Liver (tissue), 8 donors: ENCODE measurements at regions not wholly inside any gene's neighbourhood (a gene's known extent, or its start where the extent isn't known, plus 50 kb on each side); places are given as distances from the start of the nearest gene placed in this dataset.

ENCODE experiments used
- DNase-seq: peaks from one replicate; pipeline ENCODE4 v3.0.0-alpha.2; 2017; ENCODE audit warnings: low spot score
- H3K27ac ChIP-seq, 2 donors: one replicate each; pipeline ENCODE4 v1.7.0; 2013; ENCODE audit warnings: inconsistent platforms in 2 of 2, low read length in 2 of 2, control low read depth in 1 of 2, low read depth in 1 of 2, mild to moderate bottlenecking in 1 of 2
- H3K27me3 ChIP-seq, 4 donors: one replicate each; pipeline versions ENCODE4 v1.6.1 to v1.7.0; 2013; ENCODE audit warnings: low read length in 3 of 4, inconsistent platforms in 1 of 4, mild to moderate bottlenecking in 1 of 4, moderate library complexity in 1 of 4; ENCODE audit not compliant: control insufficient read depth in 4 of 4, insufficient read depth in 4 of 4
- H3K36me3 ChIP-seq, 4 donors: one replicate each; pipeline versions ENCODE4 v1.6.1 to v1.7.0; 2013; ENCODE audit warnings: low read length in 3 of 4, mild to moderate bottlenecking in 3 of 4, low read depth in 1 of 4, moderate library complexity in 1 of 4; ENCODE audit not compliant: control insufficient read depth in 4 of 4, insufficient read depth in 3 of 4
- H3K4me1 ChIP-seq, 4 donors: one replicate each; pipeline versions ENCODE4 v1.6.1 to v1.7.0; 2013; ENCODE audit warnings: low read length in 3 of 4, mild to moderate bottlenecking in 3 of 4, moderate library complexity in 1 of 4; ENCODE audit not compliant: control insufficient read depth in 4 of 4, insufficient read depth in 4 of 4
- H3K4me3 ChIP-seq, 3 donors: one replicate each; pipeline versions ENCODE4 v1.6.1 to v1.7.0; 2013; ENCODE audit warnings: low read length in 3 of 3, control low read depth in 1 of 3, low read depth in 1 of 3, mild to moderate bottlenecking in 1 of 3
- H3K9ac ChIP-seq, 2 donors: one replicate each; pipeline ENCODE4 v1.7.0; 2013; ENCODE audit warnings: low read length in 2 of 2, mild to moderate bottlenecking in 2 of 2, moderate library complexity in 2 of 2, control low read depth in 1 of 2, low read depth in 1 of 2
- H3K9me3 ChIP-seq, 4 donors: one replicate each; pipeline versions ENCODE4 v1.6.1 to v1.7.0; 2013; ENCODE audit warnings: low read length in 3 of 4; ENCODE audit not compliant: control insufficient read depth in 4 of 4
- ATF3 ChIP-seq: IDR thresholded peaks from 2 replicates; pipeline ENCODE4 v1.6.1; 2016; ENCODE audit warnings: antibody characterized with exemption
- CTCF ChIP-seq: fragments of 150-350 bp; IDR thresholded peaks from 2 replicates; pipeline ENCODE4 v1.5.1; 2017; ENCODE audit warnings: improper control_type of control experiment, low read depth, low read length; ENCODE audit not compliant: missing input control
- EGR1 ChIP-seq, 2 donors: IDR thresholded peaks; 2 replicates each; pipeline ENCODE4 v1.6.1; 2016 to 2018; ENCODE audit warnings: antibody characterized with exemption in 2 of 2, low read depth in 2 of 2
- FOXA1 ChIP-seq: IDR thresholded peaks from 2 replicates; pipeline ENCODE4 v1.6.1; 2016; ENCODE audit warnings: antibody characterized with exemption
- FOXA2 ChIP-seq: IDR thresholded peaks from 2 replicates; pipeline ENCODE4 v1.6.1; 2016; ENCODE audit warnings: antibody characterized with exemption
- GABPA ChIP-seq, 2 donors: IDR thresholded peaks in 1 of 2; conservative IDR thresholded peaks in 1 of 2; 2 replicates each; pipeline ENCODE4 v1.6.1; 2016; ENCODE audit warnings: antibody characterized with exemption in 2 of 2, mild to moderate bottlenecking in 1 of 2, moderate library complexity in 1 of 2
- HNF4A ChIP-seq, 2 donors: conservative IDR thresholded peaks; 2 replicates each; pipeline ENCODE4 v1.6.1; 2016; ENCODE audit warnings: antibody characterized with exemption in 2 of 2, mild to moderate bottlenecking in 2 of 2
- HNF4G ChIP-seq: IDR thresholded peaks from 2 replicates; pipeline ENCODE4 v1.6.1; 2016; ENCODE audit warnings: antibody characterized with exemption
- JUND ChIP-seq, 2 donors: IDR thresholded peaks; 2 replicates each; pipeline ENCODE4 v1.6.1; 2016; ENCODE audit warnings: antibody characterized with exemption in 2 of 2
- MAX ChIP-seq: IDR thresholded peaks from 2 replicates; pipeline ENCODE4 v1.6.1; 2016; ENCODE audit warnings: antibody characterized with exemption
- NR2F2 ChIP-seq: IDR thresholded peaks from 2 replicates; pipeline ENCODE4 v1.6.1; 2016; ENCODE audit warnings: antibody characterized with exemption
- RAD21 ChIP-seq, 2 donors: IDR thresholded peaks; 2 replicates each; pipeline ENCODE4 v1.6.1; 2016; ENCODE audit warnings: antibody characterized with exemption in 2 of 2, mild to moderate bottlenecking in 2 of 2
- REST ChIP-seq: IDR thresholded peaks from 2 replicates; pipeline ENCODE4 v1.6.1; 2016; ENCODE audit warnings: antibody characterized with exemption, mild to moderate bottlenecking
- RXRA ChIP-seq, 2 donors: IDR thresholded peaks; 2 replicates each; pipeline ENCODE4 v1.6.1; 2017 to 2018; ENCODE audit warnings: antibody characterized with exemption in 2 of 2, mild to moderate bottlenecking in 1 of 2
- SP1 ChIP-seq: IDR thresholded peaks from 2 replicates; pipeline ENCODE4 v1.6.1; 2018; ENCODE audit warnings: antibody characterized with exemption, mild to moderate bottlenecking
- TAF1 ChIP-seq: conservative IDR thresholded peaks from 2 replicates; pipeline ENCODE4 v1.6.1; 2016; ENCODE audit warnings: antibody characterized with exemption, mild to moderate bottlenecking
- YY1 ChIP-seq: IDR thresholded peaks from 2 replicates; pipeline ENCODE4 v1.6.1; 2016; ENCODE audit warnings: antibody characterized with exemption, mild to moderate bottlenecking
- ZBTB33 ChIP-seq: IDR thresholded peaks from 2 replicates; pipeline ENCODE4 v1.6.1; 2016; ENCODE audit warnings: antibody characterized with exemption
- WGBS: extraction: QIAGEN DNeasy Blood & Tissue Kit; methylation state at CpG from one replicate; pipeline ENCODE4 v1.1.7; 2013; 5-methylcytosine and 5-hydroxymethylcytosine counted together
- donor health status: healthy.
- donor health status: healthy.
- donor health status: healthy.
- donor health status: healthy.
- donor health status: healthy.

GRCh38 chr12:102616692-102617091 is 136.3 kb upstream of the IGF1 start:
- 38% methylated on average over 2 of the region's 2 CpGs for WGBS
- Histone ChIP-seq H3K4me1 (no peaks in the 10 kb centered on the region), H3K36me3 (no peaks in the 10 kb centered on the region), H3K27me3 (no peaks in the 10 kb centered on the region), H3K4me3 (no peak overlapping the region), H3K27ac (no peak overlapping the region), H3K9me3 (no peaks in the 10 kb centered on the region), H3K9ac (no peak overlapping the region)
- no peak for TF ChIP-seq NR2F2
- TF ChIP-seq GABPA (IDR thresholded peaks at IDR 0.05 in 1 of 2, conservative IDR thresholded peaks at IDR 0.05 in 1 of 2), result no peak
- no peak for TF ChIP-seq JUND (IDR thresholded peaks at IDR 0.05)
- TF ChIP-seq YY1, result no peak
- TF ChIP-seq CTCF, result no peak
- TF ChIP-seq TAF1, result no peak
- no peak for TF ChIP-seq ZBTB33
- TF ChIP-seq RXRA (IDR thresholded peaks at IDR 0.05), result no peak
- TF ChIP-seq SP1, result no peak
- TF ChIP-seq RAD21 (IDR thresholded peaks at IDR 0.05), result no peak
- no peak for TF ChIP-seq ATF3
- TF ChIP-seq MAX, result no peak
- no peak for TF ChIP-seq FOXA2
- TF ChIP-seq REST, result no peak
- TF ChIP-seq HNF4A (conservative IDR thresholded peaks at IDR 0.05), result no peak
- no peak for TF ChIP-seq HNF4G
- TF ChIP-seq EGR1 (IDR thresholded peaks at IDR 0.05; ENCODE audit: low read depth in 2 of 2), result no peak
- no peak for TF ChIP-seq FOXA1
- no peak for DNase-seq

GRCh38 chr12:102611995-102612394 is 131.6 kb upstream of the IGF1 start:
- Histone ChIP-seq H3K27me3 (no peaks in the 10 kb centered on the region), H3K36me3 (no peaks in the 10 kb centered on the region), H3K4me3 (no peak overlapping the region), H3K4me1 (no peaks in the 10 kb centered on the region), H3K9me3 (no peaks in the 10 kb centered on the region), H3K27ac (no peak overlapping the region), H3K9ac (no peak overlapping the region)
- DNase-seq, result no peak
- 78% methylated on average over 1 of the region's 1 CpG for WGBS
- TF ChIP-seq RXRA (IDR thresholded peaks at IDR 0.05) (no peak), HNF4A (conservative IDR thresholded peaks at IDR 0.05) (no peak), ZBTB33 (no peak), FOXA2 (no peak), FOXA1 (no peak), SP1 (no peak), TAF1 (no peak), RAD21 (IDR thresholded peaks at IDR 0.05) (no peak), NR2F2 (no peak), MAX (no peak), YY1 (no peak), GABPA (IDR thresholded peaks at IDR 0.05 in 1 of 2, conservative IDR thresholded peaks at IDR 0.05 in 1 of 2) (no peak), EGR1 (IDR thresholded peaks at IDR 0.05; ENCODE audit: low read depth in 2 of 2) (no peak), JUND (IDR thresholded peaks at IDR 0.05) (no peak), ATF3 (no peak), HNF4G (no peak)
